Neural crest cell (in vitro differentiated cells): ENCODE measurements at regions not wholly inside any gene's neighbourhood (a gene's known extent, or its start where the extent isn't known, plus 50 kb on each side); places are given as distances from the start of the nearest gene placed in this dataset.

Experiments
- DNase-seq: peaks from one replicate; pipeline ENCODE4 v3.0.0; 2021; ENCODE audit warnings: low read depth, mixed read lengths, low spot score
- H3K27ac Mint-ChIP-seq: one replicate; pipeline ENCODE4 v1.8.0; 2021; ENCODE audit warnings: mild to moderate bottlenecking, mixed read lengths; ENCODE audit not compliant: unreplicated experiment
- H3K27me3 Mint-ChIP-seq: 2 replicates; pipeline ENCODE4 v1.8.0; 2021; ENCODE audit warnings: low read depth, mild to moderate bottlenecking, mixed read lengths
- H3K36me3 Mint-ChIP-seq: 2 replicates; pipeline ENCODE4 v1.8.0; 2021; ENCODE audit warnings: low read depth, mild to moderate bottlenecking, mixed read lengths
- H3K4me1 Mint-ChIP-seq: 2 replicates; pipeline ENCODE4 v1.8.0; 2021; ENCODE audit warnings: mixed read lengths
- H3K4me3 Mint-ChIP-seq: one replicate; pipeline ENCODE4 v1.8.0; 2021; ENCODE audit warnings: mild to moderate bottlenecking, mixed read lengths
- H3K9me3 Mint-ChIP-seq: 2 replicates; pipeline ENCODE4 v1.8.0; 2021; ENCODE audit warnings: mixed read lengths
- CTCF ChIP-seq: fragments of 200-600 bp; sonication (generic); conservative IDR thresholded peaks from 2 replicates; pipeline ENCODE4 v1.5.0; 2021; ENCODE audit warnings: antibody characterized with exemption, mild to moderate bottlenecking

- H3K9me3 Mint-ChIP-seq = no peaks in the 10 kb centered on the region
- no peak for TF ChIP-seq CTCF
- H3K27me3 Mint-ChIP-seq = peaks cover 19% of the 10 kb centered on the region
- H3K4me3 Mint-ChIP-seq = no peak overlapping the region
- DNase-seq = no peak
- no peak overlapping the region for H3K27ac Mint-ChIP-seq
- no peaks in the 10 kb centered on the region for H3K36me3 Mint-ChIP-seq
- H3K4me1 Mint-ChIP-seq = peaks cover 5% of the 10 kb centered on the region
Observed at GRCh38 chr16:13448346-13448745, 471.6 kb upstream of the ERCC4 start.

- no peak for DNase-seq
- no peaks in the 10 kb centered on the region for H3K36me3 Mint-ChIP-seq
- H3K27me3 Mint-ChIP-seq = peaks cover 16% of the 10 kb centered on the region
- peaks cover 5% of the 10 kb centered on the region for H3K4me1 Mint-ChIP-seq
- H3K27ac Mint-ChIP-seq = no peak overlapping the region
- H3K9me3 Mint-ChIP-seq = no peaks in the 10 kb centered on the region
- no peak for TF ChIP-seq CTCF
- H3K4me3 Mint-ChIP-seq = no peak overlapping the region
Observed at GRCh38 chr16:13453325-13453724, 466.6 kb upstream of the ERCC4 start.

GRCh38 chr16:13453938-13454553 lies 465.9 kb upstream of the ERCC4 start:
- Mint-ChIP-seq H3K36me3 (no peaks in the 10 kb centered on the region), H3K27ac (no peak overlapping the region), H3K27me3 (peaks cover 15% of the 10 kb centered on the region), H3K9me3 (no peaks in the 10 kb centered on the region), H3K4me3 (no peak overlapping the region), H3K4me1 (peaks cover 5% of the 10 kb centered on the region)
- DNase-seq = peak; percentile 53
- TF ChIP-seq CTCF = peak; percentile 77

- Mint-ChIP-seq H3K36me3 (no peaks in the 10 kb centered on the region), H3K4me3 (no peak overlapping the region), H3K9me3 (no peaks in the 10 kb centered on the region), H3K27me3 (peaks cover 31% of the 10 kb centered on the region), H3K27ac (no peak overlapping the region), H3K4me1 (no peaks in the 10 kb centered on the region)
- no peak for TF ChIP-seq CTCF
- DNase-seq = no peak
Observed at GRCh38 chr16:13463619-13464018, 456.3 kb upstream of the ERCC4 start.

GRCh38 chr16:13471036-13471435 lies 448.9 kb upstream of the ERCC4 start:
- peak; percentile 15 for DNase-seq
- H3K4me3 Mint-ChIP-seq = no peak overlapping the region
- H3K27me3 Mint-ChIP-seq = peaks cover 28% of the 10 kb centered on the region
- H3K9me3 Mint-ChIP-seq = peaks cover 7% of the 10 kb centered on the region
- TF ChIP-seq CTCF = no peak
- no peak overlapping the region for H3K27ac Mint-ChIP-seq
- peaks cover 2% of the 10 kb centered on the region for H3K36me3 Mint-ChIP-seq
- H3K4me1 Mint-ChIP-seq = no peaks in the 10 kb centered on the region
